Suprapubic skin (tissue), 4 donors: ENCODE measurements at regions not wholly inside any gene's neighbourhood (a gene's known extent, or its start where the extent isn't known, plus 50 kb on each side); places are given as distances from the start of the nearest gene placed in this dataset.

Experiments used
- CTCF ChIP-seq, 2 donors: fragments of 200-600 bp in 1 of 2; fragments of 450-650 bp in 1 of 2; sonication (generic) in 1 of 2; IDR thresholded peaks; one replicate each; pipeline ENCODE4 v1.5.1; 2016 to 2019; ENCODE audit warnings: antibody characterized with exemption in 2 of 2, mild to moderate bottlenecking in 1 of 2, moderate library complexity in 1 of 2
- EP300 ChIP-seq: sonication (generic); formaldehyde crosslinking; IDR thresholded peaks from one replicate; pipeline ENCODE4 v1.6.1; 2017; ENCODE audit warnings: antibody characterized with exemption
- POLR2A ChIP-seq, 2 donors: fragments of 450-650 bp; IDR thresholded peaks; one replicate each; pipeline ENCODE4 v1.6.1; 2017; ENCODE audit warnings: antibody characterized with exemption in 2 of 2, mild to moderate bottlenecking in 2 of 2, moderate library complexity in 2 of 2
- POLR2AphosphoS5 ChIP-seq, 3 donors: sonication (generic); formaldehyde crosslinking; IDR thresholded peaks; one replicate each; pipeline ENCODE4 v1.6.1; 2017; ENCODE audit warnings: antibody characterized with exemption in 3 of 3

GRCh38 chr9:28004900-28005299 lies 431.6 kb upstream of the C9orf72 start:
- TF ChIP-seq CTCF (IDR thresholded peaks at IDR 0.05) (no peak), POLR2AphosphoS5 (IDR thresholded peaks at IDR 0.05) (no peak), POLR2A (IDR thresholded peaks at IDR 0.05) (no peak), EP300 (no peak)
